Lower lobe of right lung (tissue), 2 donors: ENCODE measurements at regions not wholly inside any gene's neighbourhood (a gene's known extent, or its start where the extent isn't known, plus 50 kb on each side); places are given as distances from the start of the nearest gene placed in this dataset.
A peak's percentile ranks its signal among the peaks of the same experiment; 100 is the strongest.

Experiments used
- ATAC-seq, 2 donors: fragments of 200-7000 bp; cut with Tn5 transposase; one replicate each; pipeline ENCODE4 v1.9.1; 2020 to 2022; ENCODE audit warnings: mild to moderate bottlenecking in 2 of 2, moderate library complexity in 2 of 2
- DNase-seq: peaks from one replicate; pipeline ENCODE4 v3.0.0-alpha.2; 2020
- H3K27ac ChIP-seq: fragments of 200-600 bp; one replicate; pipeline ENCODE4 v1.8.0; 2022
- H3K27me3 ChIP-seq: fragments of 200-600 bp; one replicate; pipeline ENCODE4 v1.8.0; 2022; ENCODE audit warnings: low read depth
- H3K36me3 ChIP-seq: fragments of 200-600 bp; one replicate; pipeline ENCODE4 v1.8.0; 2022; ENCODE audit warnings: mild to moderate bottlenecking
- H3K4me1 ChIP-seq: fragments of 200-600 bp; one replicate; pipeline ENCODE4 v1.8.0; 2022
- H3K4me3 ChIP-seq: fragments of 200-600 bp; one replicate; pipeline ENCODE4 v1.8.0; 2022; ENCODE audit warnings: mild to moderate bottlenecking
- H3K9me3 ChIP-seq: fragments of 200-600 bp; one replicate; pipeline ENCODE4 v1.8.0; 2022
- intact Hi-C: fragments of 100-400 bp; cut with DNase I; formaldehyde crosslinking; loops from one replicate; pipeline ENCODE4 v1.11.0; 2022
- TF ChIP-seq, protein P1 (sequence below): fragments of 200-600 bp; IDR thresholded peaks from one replicate; pipeline ENCODE4 v1.8.0; 2022; ENCODE audit warnings: antibody characterized with exemption, mild to moderate bottlenecking
- donor health status: DM: no; HTN: yes; CAD: no; lungs with severe emphysema.

DNA sequence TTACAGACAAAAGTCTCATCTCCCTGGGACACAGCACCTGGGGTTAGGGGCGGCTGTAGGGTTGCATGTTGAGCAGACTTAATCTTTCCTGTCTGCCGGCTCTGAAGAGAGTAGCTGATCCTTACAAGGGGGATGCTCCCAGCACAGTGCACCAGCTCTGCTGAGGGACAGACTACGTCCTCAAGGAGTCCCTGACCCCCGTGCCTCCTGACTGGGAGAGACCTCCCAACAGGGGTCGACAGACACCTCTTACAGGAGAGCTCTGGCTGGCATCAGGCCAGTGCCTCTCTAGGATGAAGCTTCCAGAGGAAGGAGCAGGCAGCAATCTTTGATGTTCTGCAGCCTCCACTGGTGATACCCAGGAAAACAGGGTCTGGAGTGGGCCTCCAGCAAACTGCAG lies 506.0 kb upstream of the FMR1 start:
- ATAC-seq (no peak), DNase-seq (no peak)
- TF ChIP-seq, protein P1, sequence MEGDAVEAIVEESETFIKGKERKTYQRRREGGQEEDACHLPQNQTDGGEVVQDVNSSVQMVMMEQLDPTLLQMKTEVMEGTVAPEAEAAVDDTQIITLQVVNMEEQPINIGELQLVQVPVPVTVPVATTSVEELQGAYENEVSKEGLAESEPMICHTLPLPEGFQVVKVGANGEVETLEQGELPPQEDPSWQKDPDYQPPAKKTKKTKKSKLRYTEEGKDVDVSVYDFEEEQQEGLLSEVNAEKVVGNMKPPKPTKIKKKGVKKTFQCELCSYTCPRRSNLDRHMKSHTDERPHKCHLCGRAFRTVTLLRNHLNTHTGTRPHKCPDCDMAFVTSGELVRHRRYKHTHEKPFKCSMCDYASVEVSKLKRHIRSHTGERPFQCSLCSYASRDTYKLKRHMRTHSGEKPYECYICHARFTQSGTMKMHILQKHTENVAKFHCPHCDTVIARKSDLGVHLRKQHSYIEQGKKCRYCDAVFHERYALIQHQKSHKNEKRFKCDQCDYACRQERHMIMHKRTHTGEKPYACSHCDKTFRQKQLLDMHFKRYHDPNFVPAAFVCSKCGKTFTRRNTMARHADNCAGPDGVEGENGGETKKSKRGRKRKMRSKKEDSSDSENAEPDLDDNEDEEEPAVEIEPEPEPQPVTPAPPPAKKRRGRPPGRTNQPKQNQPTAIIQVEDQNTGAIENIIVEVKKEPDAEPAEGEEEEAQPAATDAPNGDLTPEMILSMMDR, result no peak
- Histone ChIP-seq H3K9me3 (no peaks in the 10 kb centered on the region), H3K4me1 (no peaks in the 10 kb centered on the region), H3K36me3 (no peaks in the 10 kb centered on the region), H3K27me3 (no peaks in the 10 kb centered on the region), H3K27ac (no peak overlapping the region), H3K4me3 (no peak overlapping the region)
- intact Hi-C loops, result no loop called here

- Histone ChIP-seq H3K36me3 (no peaks in the 10 kb centered on the region), H3K9me3 (no peaks in the 10 kb centered on the region), H3K4me1 (no peaks in the 10 kb centered on the region), H3K27me3 (no peaks in the 10 kb centered on the region), H3K4me3 (no peak overlapping the region), H3K27ac (no peak overlapping the region)
- TF ChIP-seq, protein P1, result no peak
- DNase-seq (no peak), ATAC-seq (no peak)
- intact Hi-C loops, result no loop called here
These were observed 508.7 kb upstream of the FMR1 start for GRCh38 chrX:147403040-147403439.

- TF ChIP-seq, protein P1, result no peak
- Histone ChIP-seq H3K36me3 (no peaks in the 10 kb centered on the region), H3K4me1 (no peaks in the 10 kb centered on the region), H3K27me3 (no peaks in the 10 kb centered on the region), H3K27ac (no peak overlapping the region), H3K4me3 (no peak overlapping the region), H3K9me3 (no peaks in the 10 kb centered on the region)
- DNase-seq (no peak), ATAC-seq (no peak)
- intact Hi-C loops, result no loop called here
These were observed 533.0 kb upstream of the FMR1 start for GRCh38 chrX:147378767-147379166.

DNA sequence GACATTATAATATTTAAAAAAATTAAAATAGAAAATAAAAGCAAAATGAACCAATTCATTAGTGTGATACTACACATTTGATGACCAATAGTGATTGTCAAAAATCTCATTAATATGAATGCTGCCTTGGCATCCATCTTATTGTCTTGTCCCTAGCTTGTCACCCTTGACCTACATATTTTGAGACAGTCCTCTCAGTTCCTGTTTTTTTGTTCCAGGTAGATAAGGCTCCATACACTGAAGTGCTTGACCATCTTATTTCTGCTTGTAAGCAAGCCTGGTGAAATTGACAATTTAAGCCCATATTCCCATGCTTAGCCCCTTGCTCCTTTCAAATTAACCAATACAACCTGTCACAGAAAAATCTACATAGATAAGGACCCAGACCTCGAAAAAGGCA lies 534.0 kb upstream of the FMR1 start:
- H3K36me3 ChIP-seq, result no peaks in the 10 kb centered on the region
- TF ChIP-seq, protein P1, result no peak
- ATAC-seq (no peak), DNase-seq (no peak)
- no peak overlapping the region for H3K4me3 ChIP-seq
- H3K27ac ChIP-seq, result no peak overlapping the region
- intact Hi-C loops, result no loop called here
- H3K9me3 ChIP-seq, result no peaks in the 10 kb centered on the region
- no peaks in the 10 kb centered on the region for H3K4me1 ChIP-seq
- no peaks in the 10 kb centered on the region for H3K27me3 ChIP-seq

DNA sequence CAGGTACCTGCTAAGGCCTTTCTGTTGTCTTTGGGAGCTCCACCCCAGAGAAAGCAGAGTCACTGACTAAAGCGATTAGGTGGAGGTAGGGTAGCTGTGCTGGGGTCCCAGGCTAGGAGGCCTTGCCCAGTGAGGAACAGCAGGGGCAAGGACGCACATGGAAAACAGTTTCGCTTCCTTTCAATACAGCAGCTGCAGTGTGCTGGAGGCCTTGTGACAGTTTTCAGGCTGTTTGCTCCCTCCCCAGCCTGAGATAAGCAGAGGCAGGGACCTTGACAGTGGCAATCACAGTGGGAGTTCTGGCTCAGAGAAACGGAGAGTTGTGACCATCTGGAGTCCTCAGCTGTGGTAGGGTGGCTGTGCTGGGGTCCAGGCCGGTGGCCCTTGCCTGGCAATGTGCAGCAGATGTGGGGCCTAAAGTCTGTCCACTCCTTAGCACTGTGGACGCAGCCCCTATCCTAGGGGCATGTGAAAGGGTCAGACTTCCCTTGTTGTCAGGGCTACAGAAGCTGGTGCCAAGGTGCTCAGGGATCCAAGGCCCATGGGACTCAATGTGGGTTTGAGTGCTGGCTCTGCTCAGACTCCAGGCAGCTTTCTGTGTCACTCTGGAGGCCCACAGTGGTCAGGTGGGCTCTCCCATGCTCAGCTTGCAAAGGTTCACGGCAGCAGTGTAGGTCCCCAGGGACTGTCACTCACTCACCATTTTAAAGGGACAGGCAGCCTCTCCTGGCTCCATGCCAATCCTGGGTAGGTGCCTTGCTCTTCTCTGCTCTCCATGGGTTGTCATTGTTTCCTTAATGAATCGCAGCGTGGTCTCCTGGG lies 534.9 kb upstream of the FMR1 start:
- Histone ChIP-seq H3K4me1 (no peaks in the 10 kb centered on the region), H3K27ac (no peak overlapping the region), H3K4me3 (no peak overlapping the region), H3K9me3 (no peaks in the 10 kb centered on the region), H3K27me3 (no peaks in the 10 kb centered on the region), H3K36me3 (no peaks in the 10 kb centered on the region)
- TF ChIP-seq, protein P1, result no peak
- no peak for ATAC-seq
- peak; percentile 4 for DNase-seq
- intact Hi-C loops, result no loop called here
